ENCODE measurements at regions not wholly inside any gene's neighbourhood (a gene's known extent, or its start where the extent isn't known, plus 50 kb on each side); places are given as distances from the start of the nearest gene placed in this dataset.

- WGBS, 3 donors = 36 to 87% (median 45%) methylated on average over 1 of the region's 1 CpG
- Histone ChIP-seq H3K36me3 (ENCODE audit: control insufficient read depth in 3 of 3, insufficient read depth in 2 of 3, low read depth in 1 of 3, low read length in 3 of 3) (no peaks in the 10 kb centered on the region), H3K4me1 (ENCODE audit: control insufficient read depth in 3 of 3, insufficient read depth in 2 of 3, low read depth in 1 of 3, low read length in 2 of 3) (no peaks in the 10 kb centered on the region), H3K27me3 (ENCODE audit: control insufficient read depth in 3 of 3, insufficient read depth in 3 of 3, low read length in 3 of 3) (no peaks in the 10 kb centered on the region), H3K4me3 (ENCODE audit: low read depth in 1 of 3, low read length in 3 of 3) (no peak overlapping the region), H3K9me3 (ENCODE audit: control insufficient read depth in 2 of 2, insufficient read depth in 1 of 2, low read depth in 1 of 2, low read length in 1 of 2) (peaks cover 0 to 4% of the 10 kb centered on the region in 2 donors), H3K27ac (ENCODE audit: low read depth in 1 of 3, low read length in 2 of 3) (no peak overlapping the region)
- FAIRE-seq (no peak), DNase-seq (no peak)
Measured at GRCh38 chrX:122703762-122704161, 480.3 kb upstream of the GRIA3 start.

- H3K9me3 ChIP-seq (ENCODE audit: control insufficient read depth in 2 of 2, insufficient read depth in 1 of 2, low read depth in 1 of 2, low read length in 1 of 2) = no peaks in the 10 kb centered on the region
- FAIRE-seq (no peak), DNase-seq (no peak)
- no peaks in the 10 kb centered on the region for H3K36me3 ChIP-seq (ENCODE audit: control insufficient read depth in 3 of 3, insufficient read depth in 2 of 3, low read depth in 1 of 3, low read length in 3 of 3)
- WGBS, 3 donors = 8 to 24% (median 14%) methylated on average over 1 of the region's 1 CpG
- H3K27me3 ChIP-seq (ENCODE audit: control insufficient read depth in 3 of 3, insufficient read depth in 3 of 3, low read length in 3 of 3) = no peaks in the 10 kb centered on the region
- no peaks in the 10 kb centered on the region for H3K4me1 ChIP-seq (ENCODE audit: control insufficient read depth in 3 of 3, insufficient read depth in 2 of 3, low read depth in 1 of 3, low read length in 2 of 3)
- H3K4me3 ChIP-seq (ENCODE audit: low read depth in 1 of 3, low read length in 3 of 3) = no peak overlapping the region
- H3K27ac ChIP-seq (ENCODE audit: low read depth in 1 of 3, low read length in 2 of 3) = no peak overlapping the region
Measured at GRCh38 chrX:122739770-122740169, 444.3 kb upstream of the GRIA3 start.

- Histone ChIP-seq H3K4me3 (ENCODE audit: low read depth in 1 of 3, low read length in 3 of 3) (no peak overlapping the region), H3K27ac (ENCODE audit: low read depth in 1 of 3, low read length in 2 of 3) (no peak overlapping the region), H3K9me3 (ENCODE audit: control insufficient read depth in 2 of 2, insufficient read depth in 1 of 2, low read depth in 1 of 2, low read length in 1 of 2) (no peaks in the 10 kb centered on the region), H3K36me3 (ENCODE audit: control insufficient read depth in 3 of 3, insufficient read depth in 2 of 3, low read depth in 1 of 3, low read length in 3 of 3) (no peaks in the 10 kb centered on the region), H3K4me1 (ENCODE audit: control insufficient read depth in 3 of 3, insufficient read depth in 2 of 3, low read depth in 1 of 3, low read length in 2 of 3) (no peaks in the 10 kb centered on the region), H3K27me3 (ENCODE audit: control insufficient read depth in 3 of 3, insufficient read depth in 3 of 3, low read length in 3 of 3) (no peaks in the 10 kb centered on the region)
- 55 to 70% (median 64%) methylated on average over 3 of the region's 3 CpGs for WGBS, 3 donors
- no peak for DNase-seq
- FAIRE-seq = no peak
Measured at GRCh38 chrX:122770581-122770980, 413.5 kb upstream of the GRIA3 start.

- Histone ChIP-seq H3K27ac (ENCODE audit: low read depth in 1 of 3, low read length in 2 of 3) (no peak overlapping the region), H3K36me3 (ENCODE audit: control insufficient read depth in 3 of 3, insufficient read depth in 2 of 3, low read depth in 1 of 3, low read length in 3 of 3) (no peaks in the 10 kb centered on the region), H3K27me3 (ENCODE audit: control insufficient read depth in 3 of 3, insufficient read depth in 3 of 3, low read length in 3 of 3) (no peaks in the 10 kb centered on the region), H3K4me3 (ENCODE audit: low read depth in 1 of 3, low read length in 3 of 3) (no peak overlapping the region), H3K4me1 (ENCODE audit: control insufficient read depth in 3 of 3, insufficient read depth in 2 of 3, low read depth in 1 of 3, low read length in 2 of 3) (no peaks in the 10 kb centered on the region), H3K9me3 (ENCODE audit: control insufficient read depth in 2 of 2, insufficient read depth in 1 of 2, low read depth in 1 of 2, low read length in 1 of 2) (no peaks in the 10 kb centered on the region)
- 56 to 73% (median 72%) methylated on average over 4 of the region's 4 CpGs for WGBS, 3 donors
- DNase-seq (no peak), FAIRE-seq (no peak)
Measured at GRCh38 chrX:122771933-122772332, 412.1 kb upstream of the GRIA3 start.

- no peak for FAIRE-seq
- no peak for DNase-seq
- Histone ChIP-seq H3K27me3 (ENCODE audit: control insufficient read depth in 3 of 3, insufficient read depth in 3 of 3, low read length in 3 of 3) (no peaks in the 10 kb centered on the region), H3K4me1 (ENCODE audit: control insufficient read depth in 3 of 3, insufficient read depth in 2 of 3, low read depth in 1 of 3, low read length in 2 of 3) (no peaks in the 10 kb centered on the region), H3K36me3 (ENCODE audit: control insufficient read depth in 3 of 3, insufficient read depth in 2 of 3, low read depth in 1 of 3, low read length in 3 of 3) (no peaks in the 10 kb centered on the region), H3K27ac (ENCODE audit: low read depth in 1 of 3, low read length in 2 of 3) (no peak overlapping the region), H3K4me3 (ENCODE audit: low read depth in 1 of 3, low read length in 3 of 3) (no peak overlapping the region), H3K9me3 (ENCODE audit: control insufficient read depth in 2 of 2, insufficient read depth in 1 of 2, low read depth in 1 of 2, low read length in 1 of 2) (peaks cover 0 to 2% of the 10 kb centered on the region in 2 donors)
- 56 to 75% (median 72%) methylated on average over 3 of the region's 3 CpGs for WGBS, 3 donors
Measured at GRCh38 chrX:122777766-122778165, 406.3 kb upstream of the GRIA3 start.

- FAIRE-seq (no peak), DNase-seq (no peak)
- H3K4me3 ChIP-seq (ENCODE audit: low read depth in 1 of 3, low read length in 3 of 3) = no peak overlapping the region
- H3K4me1 ChIP-seq (ENCODE audit: control insufficient read depth in 3 of 3, insufficient read depth in 2 of 3, low read depth in 1 of 3, low read length in 2 of 3) = no peaks in the 10 kb centered on the region
- no peaks in the 10 kb centered on the region for H3K27me3 ChIP-seq (ENCODE audit: control insufficient read depth in 3 of 3, insufficient read depth in 3 of 3, low read length in 3 of 3)
- 51 to 60% (median 55%) methylated on average over 2 of the region's 2 CpGs for WGBS, 3 donors
- no peaks in the 10 kb centered on the region for H3K36me3 ChIP-seq (ENCODE audit: control insufficient read depth in 3 of 3, insufficient read depth in 2 of 3, low read depth in 1 of 3, low read length in 3 of 3)
- H3K27ac ChIP-seq (ENCODE audit: low read depth in 1 of 3, low read length in 2 of 3) = no peak overlapping the region
- H3K9me3 ChIP-seq (ENCODE audit: control insufficient read depth in 2 of 2, insufficient read depth in 1 of 2, low read depth in 1 of 2, low read length in 1 of 2) = peaks cover 0 to 2% of the 10 kb centered on the region in 2 donors
Measured at GRCh38 chrX:122783918-122784317, 400.2 kb upstream of the GRIA3 start.

GRCh38 chrX:122787231-122787630 is 396.8 kb upstream of the GRIA3 start:
- Histone ChIP-seq H3K9me3 (ENCODE audit: control insufficient read depth in 2 of 2, insufficient read depth in 1 of 2, low read depth in 1 of 2, low read length in 1 of 2) (no peaks in the 10 kb centered on the region), H3K36me3 (ENCODE audit: control insufficient read depth in 3 of 3, insufficient read depth in 2 of 3, low read depth in 1 of 3, low read length in 3 of 3) (no peaks in the 10 kb centered on the region), H3K27ac (ENCODE audit: low read depth in 1 of 3, low read length in 2 of 3) (no peak overlapping the region), H3K27me3 (ENCODE audit: control insufficient read depth in 3 of 3, insufficient read depth in 3 of 3, low read length in 3 of 3) (no peaks in the 10 kb centered on the region), H3K4me1 (ENCODE audit: control insufficient read depth in 3 of 3, insufficient read depth in 2 of 3, low read depth in 1 of 3, low read length in 2 of 3) (no peaks in the 10 kb centered on the region), H3K4me3 (ENCODE audit: low read depth in 1 of 3, low read length in 3 of 3) (no peak overlapping the region)
- WGBS, 3 donors = 52 to 67% (median 55%) methylated on average over 3 of the region's 3 CpGs
- no peak for FAIRE-seq
- DNase-seq = no peak

GRCh38 chrX:122788216-122788615 is 395.9 kb upstream of the GRIA3 start:
- 79 to 82% (median 81%) methylated on average over 2 of the region's 2 CpGs for WGBS, 3 donors
- Histone ChIP-seq H3K36me3 (ENCODE audit: control insufficient read depth in 3 of 3, insufficient read depth in 2 of 3, low read depth in 1 of 3, low read length in 3 of 3) (no peaks in the 10 kb centered on the region), H3K9me3 (ENCODE audit: control insufficient read depth in 2 of 2, insufficient read depth in 1 of 2, low read depth in 1 of 2, low read length in 1 of 2) (no peaks in the 10 kb centered on the region), H3K27ac (ENCODE audit: low read depth in 1 of 3, low read length in 2 of 3) (no peak overlapping the region), H3K4me3 (ENCODE audit: low read depth in 1 of 3, low read length in 3 of 3) (no peak overlapping the region), H3K4me1 (ENCODE audit: control insufficient read depth in 3 of 3, insufficient read depth in 2 of 3, low read depth in 1 of 3, low read length in 2 of 3) (no peaks in the 10 kb centered on the region), H3K27me3 (ENCODE audit: control insufficient read depth in 3 of 3, insufficient read depth in 3 of 3, low read length in 3 of 3) (no peaks in the 10 kb centered on the region)
- FAIRE-seq = no peak
- no peak for DNase-seq

- DNase-seq = no peak
- Histone ChIP-seq H3K27me3 (ENCODE audit: control insufficient read depth in 3 of 3, insufficient read depth in 3 of 3, low read length in 3 of 3) (no peaks in the 10 kb centered on the region), H3K27ac (ENCODE audit: low read depth in 1 of 3, low read length in 2 of 3) (no peak overlapping the region), H3K36me3 (ENCODE audit: control insufficient read depth in 3 of 3, insufficient read depth in 2 of 3, low read depth in 1 of 3, low read length in 3 of 3) (no peaks in the 10 kb centered on the region), H3K4me3 (ENCODE audit: low read depth in 1 of 3, low read length in 3 of 3) (no peak overlapping the region), H3K4me1 (ENCODE audit: control insufficient read depth in 3 of 3, insufficient read depth in 2 of 3, low read depth in 1 of 3, low read length in 2 of 3) (no peaks in the 10 kb centered on the region), H3K9me3 (ENCODE audit: control insufficient read depth in 2 of 2, insufficient read depth in 1 of 2, low read depth in 1 of 2, low read length in 1 of 2) (no peaks in the 10 kb centered on the region)
- no peak for FAIRE-seq
- 43 to 68% (median 54%) methylated on average over 3 of the region's 3 CpGs for WGBS, 3 donors
Measured at GRCh38 chrX:122790376-122791095, 393.5 kb upstream of the GRIA3 start.
